Stomach (tissue), 4 donors: ENCODE measurements at regions not wholly inside any gene's neighbourhood (a gene's known extent, or its start where the extent isn't known, plus 50 kb on each side); places are given as distances from the start of the nearest gene placed in this dataset.

Source experiments
- EP300 ChIP-seq: sonication (generic); formaldehyde crosslinking; IDR thresholded peaks from one replicate; pipeline ENCODE4 v1.6.1; 2017; ENCODE audit warnings: antibody characterized with exemption
- POLR2A ChIP-seq, 4 donors: fragments of 450-650 bp; IDR thresholded peaks; one replicate each; pipeline ENCODE4 v1.6.1; 2016; ENCODE audit warnings: antibody characterized with exemption in 4 of 4, control low read depth in 2 of 4, mild to moderate bottlenecking in 1 of 4, moderate library complexity in 1 of 4
- POLR2AphosphoS5 ChIP-seq, 3 donors: sonication (generic); formaldehyde crosslinking; IDR thresholded peaks; one replicate each; pipeline ENCODE4 v1.6.1; 2016; ENCODE audit warnings: antibody characterized with exemption in 3 of 3
- TF ChIP-seq, protein P1 (sequence below), 7 experiments: fragments of 450-650 bp in 4 of 7; fragments of 200-600 bp in 3 of 7; sonication (generic) in 3 of 7; IDR thresholded peaks; one replicate each; pipeline ENCODE4 v1.5.1; 2016 to 2019; ENCODE audit warnings: antibody characterized with exemption in 7 of 7, control low read depth in 2 of 7, mild to moderate bottlenecking in 1 of 7

GRCh38 chr4:121464854-121465253 lies 84.0 kb upstream of the QRFPR start:
- TF ChIP-seq, protein P1, sequence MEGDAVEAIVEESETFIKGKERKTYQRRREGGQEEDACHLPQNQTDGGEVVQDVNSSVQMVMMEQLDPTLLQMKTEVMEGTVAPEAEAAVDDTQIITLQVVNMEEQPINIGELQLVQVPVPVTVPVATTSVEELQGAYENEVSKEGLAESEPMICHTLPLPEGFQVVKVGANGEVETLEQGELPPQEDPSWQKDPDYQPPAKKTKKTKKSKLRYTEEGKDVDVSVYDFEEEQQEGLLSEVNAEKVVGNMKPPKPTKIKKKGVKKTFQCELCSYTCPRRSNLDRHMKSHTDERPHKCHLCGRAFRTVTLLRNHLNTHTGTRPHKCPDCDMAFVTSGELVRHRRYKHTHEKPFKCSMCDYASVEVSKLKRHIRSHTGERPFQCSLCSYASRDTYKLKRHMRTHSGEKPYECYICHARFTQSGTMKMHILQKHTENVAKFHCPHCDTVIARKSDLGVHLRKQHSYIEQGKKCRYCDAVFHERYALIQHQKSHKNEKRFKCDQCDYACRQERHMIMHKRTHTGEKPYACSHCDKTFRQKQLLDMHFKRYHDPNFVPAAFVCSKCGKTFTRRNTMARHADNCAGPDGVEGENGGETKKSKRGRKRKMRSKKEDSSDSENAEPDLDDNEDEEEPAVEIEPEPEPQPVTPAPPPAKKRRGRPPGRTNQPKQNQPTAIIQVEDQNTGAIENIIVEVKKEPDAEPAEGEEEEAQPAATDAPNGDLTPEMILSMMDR (IDR thresholded peaks at IDR 0.05): no peak
- TF ChIP-seq POLR2A (IDR thresholded peaks at IDR 0.05): no peak
- no peak for TF ChIP-seq EP300
- TF ChIP-seq POLR2AphosphoS5 (IDR thresholded peaks at IDR 0.05): no peak
